GM19025 (cell line): ENCODE measurements at regions not wholly inside any gene's neighbourhood (a gene's known extent, or its start where the extent isn't known, plus 50 kb on each side); places are given as distances from the start of the nearest gene placed in this dataset.

Experiments
- ATAC-seq: cut with Tn5 transposase; IDR thresholded peaks from one replicate; pipeline ENCODE4 v1.9.1; 2021; ENCODE audit warnings: mild to moderate bottlenecking, low read depth, moderate library complexity; ENCODE audit not compliant: unreplicated experiment

GRCh38 chr4:14837860-14838259 lies 164.4 kb upstream of the CPEB2 start:
- no peak for ATAC-seq

- no peak for ATAC-seq
Measured at GRCh38 chr4:14841801-14842768, 160.2 kb upstream of the CPEB2 start.

GRCh38 chr4:14842964-14843630 lies 159.2 kb upstream of the CPEB2 start:
- ATAC-seq: no peak

DNA sequence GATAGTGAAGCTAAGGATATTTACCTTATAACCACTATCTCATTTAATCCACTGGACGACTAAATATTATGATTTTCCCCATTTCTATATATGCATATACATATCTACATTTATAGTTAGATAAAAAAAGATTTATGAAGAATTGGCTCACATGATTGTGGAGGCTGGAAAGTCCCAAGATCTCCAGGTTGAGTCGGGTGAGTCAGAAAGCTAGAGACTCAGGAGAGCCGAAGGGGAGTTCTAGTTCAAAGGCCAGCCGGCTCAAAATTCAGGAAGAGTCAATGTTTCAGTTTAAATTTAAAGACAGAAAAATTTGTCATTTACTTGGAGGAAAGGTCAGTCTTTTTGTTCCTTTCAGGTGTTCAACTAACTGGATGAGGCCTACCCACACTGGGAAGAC lies 158.2 kb upstream of the CPEB2 start:
- ATAC-seq: no peak

- ATAC-seq: no peak
Measured at GRCh38 chr4:14848229-14848628, 154.1 kb upstream of the CPEB2 start.

- no peak for ATAC-seq
Measured at GRCh38 chr4:14850455-14851097, 151.7 kb upstream of the CPEB2 start.

DNA sequence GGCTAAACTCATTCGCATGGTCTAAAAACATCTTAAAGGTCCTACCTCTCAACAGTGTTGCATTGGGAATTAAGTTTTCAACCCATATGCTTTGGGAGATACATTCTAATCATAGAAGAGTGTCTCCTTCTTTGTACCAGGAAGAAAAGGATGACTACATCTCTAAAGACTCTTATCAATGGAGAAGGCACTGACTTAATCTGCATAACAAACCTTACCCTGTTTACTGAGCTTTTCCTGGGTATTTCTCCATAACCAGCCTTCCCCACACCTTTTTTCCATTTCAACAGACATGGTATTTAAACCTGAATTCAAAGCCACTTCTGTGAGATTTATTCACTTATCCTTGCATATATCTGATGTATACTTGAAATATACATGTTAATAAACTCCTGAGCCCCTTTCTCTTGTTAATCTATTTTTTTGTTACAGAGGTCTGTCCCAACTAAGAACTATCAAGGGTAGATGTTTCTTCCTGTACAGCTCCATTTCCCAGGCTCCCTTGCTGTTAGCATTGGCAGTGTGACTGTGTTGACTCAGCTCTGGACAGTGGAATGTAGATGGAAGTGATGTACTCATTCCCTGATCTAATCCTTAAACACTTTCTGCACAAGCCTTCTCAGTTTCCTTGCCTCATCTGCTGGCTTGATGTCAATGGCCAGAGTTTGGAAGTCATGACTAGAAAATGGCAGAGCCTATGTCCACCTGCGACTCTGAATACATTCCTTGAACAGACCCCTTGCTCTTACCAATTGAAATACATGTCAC lies 148.9 kb upstream of the CPEB2 start:
- ATAC-seq: no peak

- ATAC-seq: no peak
Measured at GRCh38 chr4:14855719-14856061, 146.6 kb upstream of the CPEB2 start.

DNA sequence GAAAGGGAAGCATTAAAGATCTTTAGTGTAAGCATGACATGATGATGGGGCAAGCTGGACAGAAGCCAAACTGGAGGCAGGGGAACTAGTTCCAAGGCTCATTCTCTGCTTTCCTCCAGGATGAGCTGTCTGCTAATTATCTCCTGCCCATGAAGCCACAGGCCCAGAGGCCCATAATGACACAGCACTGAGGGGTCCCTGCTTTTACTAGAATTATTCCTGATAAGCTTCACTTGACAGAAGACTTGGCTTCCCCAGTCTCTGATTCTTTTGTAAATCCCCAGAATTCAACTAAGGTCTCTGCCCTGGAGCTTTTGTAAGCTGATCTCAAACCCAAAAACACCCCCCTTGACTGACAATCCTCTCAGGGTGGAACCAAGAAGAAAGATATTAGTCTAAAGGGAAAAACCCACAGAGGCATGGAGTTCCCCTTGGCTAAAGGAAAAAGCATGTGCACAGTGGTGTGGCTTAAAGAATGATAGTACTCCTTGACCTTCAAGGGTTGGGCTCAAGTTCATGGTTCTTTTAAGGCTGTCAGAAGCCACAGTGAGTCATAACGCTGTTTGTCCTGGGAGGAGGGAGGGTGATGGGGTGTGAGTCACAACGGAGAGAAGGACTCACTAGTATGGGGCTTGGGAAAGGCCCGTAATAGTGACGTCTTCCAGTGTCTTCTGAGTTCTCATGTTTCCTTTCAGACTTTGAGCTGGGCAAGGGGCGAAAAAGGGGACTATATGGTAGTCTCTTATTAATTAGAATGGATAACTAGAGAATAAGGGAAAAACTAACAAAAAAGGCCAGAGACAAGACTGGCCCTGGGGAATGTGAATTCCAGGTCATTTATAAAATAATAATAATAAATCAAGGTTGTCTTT lies 146.0 kb upstream of the CPEB2 start:
- ATAC-seq: peak; percentile 97

DNA sequence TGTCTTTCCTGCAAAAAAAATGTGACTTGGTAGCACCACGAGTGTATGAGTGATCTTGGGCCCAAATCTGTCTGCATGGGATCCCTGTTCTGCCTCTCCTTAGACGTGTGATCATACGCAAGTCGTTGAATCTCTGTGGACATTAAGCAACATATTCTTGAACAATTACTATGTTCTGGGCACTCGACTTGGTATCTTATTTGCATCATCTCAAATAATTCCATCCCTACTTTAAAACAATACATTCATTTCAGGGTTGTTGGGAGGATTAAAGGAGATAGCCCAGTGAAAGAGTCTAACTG lies 145.4 kb upstream of the CPEB2 start:
- no peak for ATAC-seq

DNA sequence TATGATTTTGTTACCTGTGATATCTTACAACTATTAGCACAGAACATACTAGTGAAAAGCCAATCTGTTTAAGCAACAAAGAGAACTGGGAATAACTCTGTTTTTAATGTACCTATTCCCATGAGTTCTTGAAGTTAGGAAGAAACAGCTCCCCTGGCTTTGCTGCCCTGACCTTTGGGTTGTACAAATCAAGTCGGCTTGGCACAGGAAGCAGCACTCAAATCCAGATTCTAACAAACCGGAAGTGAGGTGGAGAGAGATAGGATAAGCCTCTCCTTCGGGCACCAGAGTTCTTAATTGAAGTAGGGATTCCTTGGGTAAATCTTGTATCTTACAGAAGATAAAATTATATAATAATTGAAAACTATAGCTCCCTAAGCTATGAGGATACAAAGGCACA lies 144.8 kb upstream of the CPEB2 start:
- ATAC-seq: no peak

- no peak for ATAC-seq
Measured at GRCh38 chr4:14857981-14858380, 144.3 kb upstream of the CPEB2 start.

GRCh38 chr4:14862891-14863290 lies 139.4 kb upstream of the CPEB2 start:
- ATAC-seq: no peak

GRCh38 chr4:14863418-14864364 lies 138.6 kb upstream of the CPEB2 start:
- no peak for ATAC-seq

GRCh38 chr4:14864365-14865030 lies 137.8 kb upstream of the CPEB2 start:
- ATAC-seq: no peak

DNA sequence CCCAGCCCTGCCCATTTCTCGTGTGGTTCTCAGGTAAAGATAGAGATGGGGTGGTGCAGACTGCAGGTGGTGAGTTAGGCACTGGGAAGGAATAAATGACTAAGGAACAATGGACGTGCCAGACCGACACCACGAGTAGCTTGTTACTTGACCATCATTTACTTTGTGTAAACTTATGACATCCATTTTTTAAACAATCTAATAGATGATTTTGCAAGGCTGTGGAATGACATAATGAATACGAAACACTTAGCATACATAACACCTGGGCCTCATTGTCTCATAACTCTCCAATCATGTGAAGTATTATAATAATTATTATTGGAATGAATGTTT lies 137.3 kb upstream of the CPEB2 start:
- no peak for ATAC-seq

DNA sequence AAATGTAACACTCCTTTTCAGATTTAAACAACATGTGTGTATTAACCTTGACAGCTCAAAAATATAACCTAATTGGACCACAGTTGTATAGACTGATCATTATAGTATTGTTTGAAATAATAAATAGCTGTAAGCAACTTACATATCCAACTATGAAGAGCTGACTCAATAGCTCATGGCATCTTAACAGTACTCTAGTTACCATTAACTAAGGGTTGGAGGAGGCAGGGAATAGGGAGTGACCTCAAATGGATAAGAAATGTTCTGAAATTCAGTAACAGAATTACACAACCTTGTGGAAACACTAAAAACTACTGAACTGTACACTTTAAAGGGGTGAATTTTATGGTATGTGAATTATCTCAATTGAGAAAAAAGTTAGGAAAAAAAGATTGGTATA lies 136.5 kb upstream of the CPEB2 start:
- no peak for ATAC-seq

DNA sequence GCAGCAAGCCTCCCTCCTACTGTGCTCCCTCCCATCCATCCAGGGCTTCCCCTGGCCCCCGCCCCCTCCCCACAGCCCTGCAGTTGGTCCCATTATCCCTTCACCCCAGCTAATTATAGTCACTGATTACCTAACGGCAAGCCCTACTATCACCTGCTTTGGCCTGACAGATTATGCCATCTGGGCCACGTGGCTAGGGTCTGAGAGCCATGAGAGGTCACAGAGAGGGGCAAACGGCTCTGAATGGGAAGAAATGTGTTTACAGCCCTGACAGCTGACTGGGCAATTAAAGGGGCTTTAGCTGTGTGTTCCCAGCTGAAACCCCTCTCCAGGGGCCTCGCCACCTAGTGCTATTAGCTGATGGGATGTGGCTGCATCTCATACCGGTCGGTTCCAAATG lies 134.4 kb upstream of the CPEB2 start:
- peak; percentile 16 for ATAC-seq
